NB4 (cell line): ENCODE measurements at regions not wholly inside any gene's neighbourhood (a gene's known extent, or its start where the extent isn't known, plus 50 kb on each side); places are given as distances from the start of the nearest gene placed in this dataset.

ENCODE experiments used
- CTCF ChIP-seq: IDR thresholded peaks from one replicate; pipeline ENCODE4 v1.5.1; 2012; ENCODE audit warnings: low read depth, low read length
- POLR2A ChIP-seq: IDR thresholded peaks from 2 replicates; pipeline ENCODE4 v1.6.1; 2011; ENCODE audit warnings: mild to moderate bottlenecking; ENCODE audit not compliant: insufficient read length; ENCODE audit errors: extremely low read depth

GRCh38 chr4:15297344-15297743 is 130.5 kb upstream of the C1QTNF7 start:
- TF ChIP-seq POLR2A (no peak), CTCF (no peak)
